22Rv1 (cell line): ENCODE measurements at regions not wholly inside any gene's neighbourhood (a gene's known extent, or its start where the extent isn't known, plus 50 kb on each side); places are given as distances from the start of the nearest gene placed in this dataset.

ENCODE experiments used
- CTCF ChIP-seq: fragments of 450-650 bp; IDR thresholded peaks from 2 replicates; pipeline ENCODE4 v1.5.1; 2017; ENCODE audit warnings: mild to moderate bottlenecking
- ZFX ChIP-seq: fragments of 450-650 bp; IDR thresholded peaks from 2 replicates; pipeline ENCODE4 v1.6.1; 2017; ENCODE audit warnings: antibody characterized with exemption, borderline replicate concordance

- TF ChIP-seq CTCF (no peak), ZFX (no peak)
Measured at GRCh38 chr16:60100371-60100770, 1366.3 kb upstream of the GOT2 start.
